ENCODE measurements at regions not wholly inside any gene's neighbourhood (a gene's known extent, or its start where the extent isn't known, plus 50 kb on each side); places are given as distances from the start of the nearest gene placed in this dataset.

DNA sequence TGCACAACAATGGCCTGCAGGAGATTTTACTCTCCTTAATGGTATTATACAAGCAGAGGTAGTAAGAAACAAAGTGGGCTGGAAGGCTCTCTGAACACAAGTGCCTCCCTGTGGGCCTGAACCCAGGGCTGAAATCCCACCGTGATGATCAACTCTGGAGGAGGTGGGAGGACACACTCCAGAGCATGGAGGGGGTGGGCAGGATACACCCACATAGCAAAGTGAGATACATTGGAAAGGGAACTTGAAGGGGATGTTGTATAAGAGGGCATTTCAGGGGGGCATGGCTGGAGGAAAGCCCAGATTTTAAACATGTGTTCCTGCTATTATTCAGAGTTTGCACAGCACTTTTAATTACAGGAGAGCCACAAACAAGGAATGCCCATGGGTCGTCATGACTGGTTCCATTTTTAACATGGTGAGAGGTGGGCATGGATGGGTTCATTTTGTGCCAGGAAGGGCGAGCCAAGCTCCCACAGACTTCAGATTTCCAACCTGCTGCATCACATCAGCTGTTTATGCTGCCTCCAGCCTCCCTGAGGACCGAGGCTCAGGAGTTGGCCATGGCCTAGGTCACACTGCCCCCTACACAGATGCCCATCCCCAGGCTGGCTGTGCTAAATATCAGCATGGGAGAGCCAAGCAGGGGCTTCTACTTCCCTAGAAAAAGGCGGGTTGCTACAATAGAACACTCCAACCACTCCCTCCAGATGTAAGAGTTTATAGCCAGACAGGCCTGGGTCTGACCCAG is 416.2 kb upstream of the ID2 start:
- TF ChIP-seq, protein P1, sequence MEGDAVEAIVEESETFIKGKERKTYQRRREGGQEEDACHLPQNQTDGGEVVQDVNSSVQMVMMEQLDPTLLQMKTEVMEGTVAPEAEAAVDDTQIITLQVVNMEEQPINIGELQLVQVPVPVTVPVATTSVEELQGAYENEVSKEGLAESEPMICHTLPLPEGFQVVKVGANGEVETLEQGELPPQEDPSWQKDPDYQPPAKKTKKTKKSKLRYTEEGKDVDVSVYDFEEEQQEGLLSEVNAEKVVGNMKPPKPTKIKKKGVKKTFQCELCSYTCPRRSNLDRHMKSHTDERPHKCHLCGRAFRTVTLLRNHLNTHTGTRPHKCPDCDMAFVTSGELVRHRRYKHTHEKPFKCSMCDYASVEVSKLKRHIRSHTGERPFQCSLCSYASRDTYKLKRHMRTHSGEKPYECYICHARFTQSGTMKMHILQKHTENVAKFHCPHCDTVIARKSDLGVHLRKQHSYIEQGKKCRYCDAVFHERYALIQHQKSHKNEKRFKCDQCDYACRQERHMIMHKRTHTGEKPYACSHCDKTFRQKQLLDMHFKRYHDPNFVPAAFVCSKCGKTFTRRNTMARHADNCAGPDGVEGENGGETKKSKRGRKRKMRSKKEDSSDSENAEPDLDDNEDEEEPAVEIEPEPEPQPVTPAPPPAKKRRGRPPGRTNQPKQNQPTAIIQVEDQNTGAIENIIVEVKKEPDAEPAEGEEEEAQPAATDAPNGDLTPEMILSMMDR (IDR thresholded peaks at IDR 0.05) = no peak
- TF ChIP-seq EP300 (IDR thresholded peaks at IDR 0.05; ENCODE audit: low read depth) (no peak), POLR2A (IDR thresholded peaks at IDR 0.05) (no peak)
